GM12865 (cell line): ENCODE measurements at regions not wholly inside any gene's neighbourhood (a gene's known extent, or its start where the extent isn't known, plus 50 kb on each side); places are given as distances from the start of the nearest gene placed in this dataset.

Experiments used
- DNase-seq: peaks from one replicate; pipeline ENCODE4 v3.0.0; 2010; ENCODE audit warnings: low read depth
- H3K4me3 ChIP-seq: 2 replicates; pipeline ENCODE4 v1.5.1; 2011; ENCODE audit warnings: mild to moderate bottlenecking, low read depth, low read length, control low read depth
- CTCF ChIP-seq: IDR thresholded peaks from 2 replicates; pipeline ENCODE4 v1.5.1; 2011; ENCODE audit warnings: low read length, control low read depth, low read depth, inconsistent platforms; ENCODE audit not compliant: insufficient read depth; ENCODE audit errors: missing control alignments

DNA sequence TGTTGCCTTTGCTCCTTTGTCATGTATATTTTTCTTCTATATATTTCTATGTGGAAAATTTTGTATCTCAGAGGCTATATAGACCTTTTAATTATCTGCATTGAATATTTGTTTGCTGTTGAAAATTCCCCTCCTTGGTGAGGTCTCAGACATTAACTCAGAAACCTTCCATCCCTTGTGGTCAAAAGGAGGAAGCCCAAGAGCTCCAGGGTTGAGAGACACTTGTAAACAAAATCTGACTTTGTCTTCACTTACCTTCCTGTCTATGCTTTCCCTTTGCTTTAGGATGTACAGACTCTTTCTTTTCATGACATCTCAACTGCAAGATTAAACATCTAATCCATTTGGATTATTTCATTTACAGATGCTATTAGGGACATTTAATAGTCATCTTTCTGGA, 157.5 kb downstream of the PCDH20 start:
- H3K4me3 ChIP-seq = no peak overlapping the region
- no peak for TF ChIP-seq CTCF
- peak; percentile 33 for DNase-seq

- TF ChIP-seq CTCF = peak; percentile 1
- DNase-seq = no peak
- H3K4me3 ChIP-seq = no peak overlapping the region
Measured at GRCh38 chr13:61255040-61255796, 160.4 kb downstream of the PCDH20 start.

DNA sequence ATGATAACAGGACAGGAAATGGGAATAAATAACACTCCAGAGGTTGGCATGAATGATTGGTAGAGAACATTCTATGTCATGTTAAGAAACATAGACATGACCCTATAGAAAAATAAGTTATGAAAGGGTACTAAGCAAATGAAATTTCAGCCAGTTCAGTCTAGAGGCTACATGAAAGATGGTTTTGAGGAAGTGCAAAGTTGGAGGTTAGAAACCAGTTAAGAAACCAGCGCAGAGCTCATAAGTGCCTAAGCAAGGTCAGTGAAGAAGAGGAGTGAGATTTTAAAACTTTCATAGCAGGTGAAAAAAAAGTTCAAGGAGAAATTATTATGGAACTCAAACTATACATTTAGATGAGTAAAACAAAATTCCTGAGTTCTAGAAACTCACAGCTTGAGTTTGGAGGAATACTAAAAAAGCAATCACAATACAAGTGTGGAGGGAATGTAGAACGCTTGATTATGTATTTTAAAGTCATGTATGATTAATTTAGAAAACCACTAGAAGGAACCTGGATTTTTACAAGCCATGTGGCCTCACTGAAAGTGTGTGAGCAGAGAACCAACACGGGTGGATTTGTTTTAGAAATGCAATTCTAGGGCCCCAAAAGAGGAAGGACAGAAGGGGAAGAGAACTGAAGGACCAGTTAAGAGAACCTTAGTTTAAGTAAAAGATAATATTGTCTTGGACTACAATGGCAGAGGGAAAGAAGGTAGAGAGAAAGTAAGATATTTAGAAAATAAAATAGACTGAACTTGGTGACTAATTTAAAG, 162.4 kb downstream of the PCDH20 start:
- DNase-seq = peak; percentile 58
- H3K4me3 ChIP-seq = no peak overlapping the region
- no peak for TF ChIP-seq CTCF

GRCh38 chr13:61252213-61252612, 163.4 kb downstream of the PCDH20 start:
- TF ChIP-seq CTCF = no peak
- DNase-seq = no peak
- no peak overlapping the region for H3K4me3 ChIP-seq

DNA sequence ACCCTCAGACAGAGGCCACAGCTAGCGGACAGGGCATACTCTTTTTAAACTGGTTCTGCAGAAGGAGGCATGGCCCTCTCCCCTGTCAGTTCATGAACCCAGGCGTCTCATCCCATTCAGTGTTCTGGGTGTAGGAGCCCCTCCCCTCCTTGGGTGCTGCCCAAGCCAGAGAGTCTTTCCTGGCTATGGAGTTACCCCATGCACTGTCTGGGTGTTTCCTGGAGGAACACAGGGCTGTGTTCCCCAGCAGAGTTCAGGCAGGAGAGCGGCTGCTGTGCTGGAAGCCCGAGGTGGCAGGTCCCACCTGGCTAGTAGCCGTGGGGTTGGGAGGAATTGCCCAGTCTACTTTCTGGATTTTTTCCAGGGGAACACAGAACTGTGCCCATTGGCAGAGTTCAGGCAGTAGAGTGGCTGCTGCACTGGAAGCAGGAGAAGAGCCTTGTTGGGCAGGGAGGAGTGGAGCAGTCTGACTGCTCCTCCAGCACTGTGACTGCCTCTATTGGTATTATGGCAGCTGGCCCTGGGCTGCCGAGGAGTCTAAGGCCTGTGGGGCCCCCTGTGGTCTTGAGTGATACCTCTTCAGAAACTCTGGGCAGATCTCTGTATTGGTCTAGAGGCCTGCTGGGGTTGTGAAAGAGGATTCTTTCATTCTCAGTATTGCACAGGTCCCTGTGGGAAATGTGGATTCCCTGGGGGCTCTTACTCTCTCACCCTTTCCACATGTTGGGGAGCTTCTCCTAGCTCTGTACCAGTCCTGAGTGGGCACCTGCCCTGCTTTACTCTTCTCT, 168.3 kb downstream of the PCDH20 start:
- H3K4me3 ChIP-seq = no peak overlapping the region
- DNase-seq = peak; percentile 86
- peak; percentile 28 for TF ChIP-seq CTCF

- TF ChIP-seq CTCF = no peak
- DNase-seq = no peak
- no peak overlapping the region for H3K4me3 ChIP-seq
Measured at GRCh38 chr13:61246351-61246750, 169.3 kb downstream of the PCDH20 start.
